Left lobe of liver (tissue), 2 donors: ENCODE measurements at regions not wholly inside any gene's neighbourhood (a gene's known extent, or its start where the extent isn't known, plus 50 kb on each side); places are given as distances from the start of the nearest gene placed in this dataset.

ENCODE experiments used
- ATAC-seq: fragments of 200-7000 bp; cut with Tn5 transposase; one replicate; pipeline ENCODE4 v1.9.1; 2020; ENCODE audit warnings: mild to moderate bottlenecking, moderate library complexity
- DNase-seq: peaks from one replicate; pipeline ENCODE4 v3.0.0-alpha.2; 2020; ENCODE audit warnings: low spot score
- donor health status: DM: no; HTN: no; CAD: no; lungs with moderate emphysema.
- donor health status: DM: no; HTN: yes; CAD: no.

DNA sequence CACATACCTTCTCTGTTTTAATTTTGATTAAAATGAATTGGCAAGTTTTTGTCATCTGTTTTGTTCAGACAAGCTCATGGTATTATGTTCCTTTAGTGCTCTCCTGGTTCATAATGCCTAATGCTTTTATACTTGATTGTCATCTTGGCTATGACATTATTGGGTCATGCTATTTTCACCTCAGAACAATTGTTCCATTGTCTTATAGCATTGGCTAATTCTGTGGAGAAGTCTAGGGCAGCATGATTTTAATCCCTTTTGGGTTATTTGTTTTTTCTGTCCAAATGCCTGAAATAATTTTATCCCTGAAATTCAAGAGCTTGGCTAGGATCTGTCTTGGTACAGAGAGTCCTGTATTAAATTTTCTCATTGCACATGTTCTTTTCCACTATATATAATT is 83.8 kb upstream of the CCDC85A start:
- no peak for DNase-seq
- ATAC-seq = no peak

DNA sequence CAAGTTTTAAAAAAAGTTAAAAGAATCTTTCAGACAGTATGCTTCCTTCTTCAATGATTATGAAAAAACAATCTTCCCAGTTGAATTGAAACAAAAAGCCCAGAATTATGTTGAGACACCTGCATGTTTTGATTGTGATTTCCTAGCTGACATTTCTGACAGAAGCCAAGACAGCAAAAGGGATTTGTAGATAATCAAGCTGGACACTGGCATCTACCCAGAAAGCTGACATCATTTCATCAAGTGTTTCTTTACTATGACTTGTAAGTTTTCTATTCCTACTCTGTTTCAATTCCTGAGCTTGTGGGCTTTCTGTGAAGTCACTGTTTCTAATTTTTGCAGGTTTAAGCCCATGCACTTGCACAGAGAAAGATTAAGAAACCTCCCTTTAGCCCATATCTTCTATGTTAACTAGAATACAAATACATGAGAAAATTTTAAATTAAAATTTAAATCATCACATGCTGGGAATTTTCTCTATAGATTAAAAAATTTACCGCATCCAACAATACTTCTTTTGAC is 82.9 kb upstream of the CCDC85A start:
- no peak for DNase-seq
- no peak for ATAC-seq

DNA sequence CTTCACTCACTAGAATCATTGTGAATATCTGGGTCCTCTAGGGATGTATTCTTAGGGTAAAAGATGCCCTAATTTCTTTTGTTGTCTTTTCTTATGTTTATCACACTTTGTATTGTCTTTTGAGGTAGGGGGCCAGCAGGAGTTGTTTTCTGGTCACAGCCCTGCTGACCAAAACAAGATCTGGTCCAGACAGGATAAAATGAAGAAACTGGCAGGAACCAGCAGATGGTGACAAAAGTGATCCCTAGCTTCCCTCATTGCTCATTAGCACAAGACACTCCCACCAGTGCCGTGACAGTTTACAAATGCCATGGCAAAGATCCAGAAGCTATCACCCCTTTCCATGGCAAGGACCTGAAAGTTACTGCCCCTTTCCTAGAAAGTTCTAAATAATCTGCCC is 81.7 kb upstream of the CCDC85A start:
- no peak for ATAC-seq

GRCh38 chr2:56102866-56103265 is 80.9 kb upstream of the CCDC85A start:
- DNase-seq (no peak), ATAC-seq (no peak)

More for the DNA sequence above, 81.7 kb upstream of the CCDC85A start:
- no peak for DNase-seq

DNA sequence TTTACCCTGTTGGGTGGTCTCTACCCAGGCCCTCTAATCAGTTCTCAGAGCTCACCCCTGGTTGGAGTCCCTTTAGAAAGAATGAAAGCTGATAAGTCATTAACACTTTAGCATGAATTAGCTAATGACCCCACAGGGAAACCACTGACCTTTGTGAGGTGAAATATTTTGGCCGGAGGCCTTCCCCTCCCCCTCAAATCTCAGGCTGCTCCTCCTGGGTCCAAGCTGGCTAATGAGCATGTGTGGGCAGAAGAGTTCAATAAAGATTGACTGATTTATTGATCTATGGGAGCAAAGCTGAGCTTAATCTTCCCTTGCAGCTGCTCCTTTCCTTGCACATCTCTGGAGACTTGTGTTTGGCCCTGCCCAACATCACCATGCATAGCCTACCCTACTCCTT is 78.8 kb upstream of the CCDC85A start:
- ATAC-seq (no peak), DNase-seq (no peak)

DNA sequence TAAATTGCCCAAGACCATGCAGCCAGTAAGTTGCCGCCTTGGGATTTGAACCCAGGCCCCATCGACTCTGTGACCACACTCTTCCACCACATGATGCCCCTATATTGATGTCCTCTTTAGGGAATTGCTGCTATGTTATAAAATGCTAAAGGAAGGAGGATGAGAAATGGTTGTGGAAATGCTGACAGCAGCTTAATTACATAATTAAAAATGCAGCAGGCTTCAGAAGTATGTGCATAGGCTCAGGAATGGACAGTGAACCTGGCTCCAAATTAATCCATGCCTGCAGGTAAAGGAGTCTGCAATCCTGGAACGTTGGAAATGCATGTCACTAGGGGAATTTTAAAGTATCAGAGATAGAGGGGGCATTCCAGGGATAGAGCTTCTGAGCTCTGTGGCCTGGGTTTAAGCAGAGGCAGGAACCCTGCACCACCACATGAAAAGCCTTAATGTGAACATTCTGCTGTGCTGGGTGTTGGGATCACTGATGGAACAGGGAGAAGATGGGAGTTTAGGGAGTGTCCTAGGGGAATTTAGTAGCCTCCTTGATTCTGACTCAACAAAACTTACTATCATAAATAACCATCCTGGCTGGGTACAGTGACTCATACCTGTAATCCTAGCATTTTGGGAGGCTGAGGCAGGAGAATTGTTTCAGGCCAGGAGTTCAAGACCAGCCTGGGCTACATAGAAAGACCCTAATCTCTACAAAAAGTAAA is 76.1 kb upstream of the CCDC85A start:
- ATAC-seq = no peak
- DNase-seq = no peak

DNA sequence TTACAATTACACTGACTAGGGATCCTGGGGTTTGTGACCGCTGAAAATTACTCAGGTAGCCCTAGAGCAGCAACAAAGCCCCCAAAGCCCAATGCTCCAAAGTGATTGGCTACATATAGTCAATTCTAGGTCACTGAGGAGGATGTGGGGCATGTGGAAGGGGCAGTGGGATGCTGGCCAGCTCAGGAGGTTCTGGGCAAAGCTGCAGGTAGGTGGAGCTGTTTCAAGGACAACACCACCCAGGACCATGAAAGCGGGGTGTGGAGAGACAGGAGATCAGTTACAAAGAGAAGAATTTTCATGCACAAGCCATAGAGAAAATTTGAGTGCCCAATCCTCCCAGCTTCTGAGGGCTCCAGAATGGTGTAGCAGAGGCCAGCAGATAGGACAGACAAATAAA is 75.0 kb upstream of the CCDC85A start:
- ATAC-seq (no peak), DNase-seq (no peak)

DNA sequence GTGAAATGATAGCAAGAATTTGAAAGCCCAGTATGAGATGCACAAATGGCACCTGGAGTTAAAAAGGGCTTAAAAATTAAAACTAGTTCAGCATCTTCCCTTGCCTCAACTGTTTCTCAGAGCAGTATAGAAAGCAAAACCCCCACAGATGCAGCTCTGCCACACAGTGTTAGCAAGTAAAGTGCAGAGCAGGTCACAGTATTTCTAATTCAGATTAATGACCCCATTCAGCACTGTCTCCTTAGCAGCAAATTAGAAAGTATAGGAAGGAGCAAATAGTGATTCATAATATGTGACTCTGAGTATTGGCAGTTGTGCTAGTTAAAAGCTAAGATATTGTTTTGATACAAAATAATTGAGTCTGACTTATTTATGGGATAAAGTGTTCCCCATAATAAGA is 73.8 kb upstream of the CCDC85A start:
- ATAC-seq (no peak), DNase-seq (no peak)

- DNase-seq (no peak), ATAC-seq (no peak)
Observed at GRCh38 chr2:56113382-56113975, 70.3 kb upstream of the CCDC85A start.

- DNase-seq (no peak), ATAC-seq (no peak)
Observed at GRCh38 chr2:56117764-56118163, 66.0 kb upstream of the CCDC85A start.

DNA sequence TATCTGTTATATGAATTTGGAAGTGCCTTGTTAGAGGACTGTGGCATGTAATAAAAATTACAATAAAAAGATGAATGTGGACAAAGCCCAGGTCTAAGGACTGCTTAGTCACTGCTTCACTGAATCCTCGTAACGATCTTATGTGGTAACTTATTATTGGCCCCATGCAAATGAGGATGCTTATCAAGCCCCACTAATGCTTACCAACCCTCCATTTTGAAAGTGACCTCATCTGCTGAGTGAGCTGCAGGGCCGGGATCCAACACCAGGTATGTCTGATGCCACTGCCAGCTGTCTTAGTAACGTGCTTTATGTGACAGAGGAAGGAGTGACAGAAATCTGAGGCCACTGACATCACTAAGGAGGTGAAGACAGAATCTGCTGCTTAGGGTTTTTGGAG is 65.3 kb upstream of the CCDC85A start:
- no peak for DNase-seq
- ATAC-seq = no peak

GRCh38 chr2:56121995-56122394 is 61.8 kb upstream of the CCDC85A start:
- ATAC-seq = no peak
- no peak for DNase-seq

DNA sequence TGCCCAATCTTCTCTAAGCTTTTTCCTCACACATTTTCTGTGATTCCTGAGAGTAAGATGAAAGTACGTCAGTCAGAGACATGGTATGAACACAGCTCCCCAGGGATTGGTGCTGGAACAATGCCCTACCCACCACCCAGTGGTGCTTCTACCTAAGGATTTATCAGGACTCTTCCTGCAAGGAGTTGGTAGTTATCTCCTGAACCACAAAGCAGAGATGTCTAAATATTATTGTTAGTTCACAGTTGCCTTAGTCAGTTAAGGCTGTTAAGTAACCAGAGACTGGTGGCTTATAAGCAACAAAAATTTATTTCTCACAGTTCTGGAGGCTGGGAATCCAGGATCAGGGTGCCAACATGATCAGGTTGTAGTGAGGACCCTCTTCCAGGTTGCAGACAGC is 60.3 kb upstream of the CCDC85A start:
- no peak for ATAC-seq
- no peak for DNase-seq

DNA sequence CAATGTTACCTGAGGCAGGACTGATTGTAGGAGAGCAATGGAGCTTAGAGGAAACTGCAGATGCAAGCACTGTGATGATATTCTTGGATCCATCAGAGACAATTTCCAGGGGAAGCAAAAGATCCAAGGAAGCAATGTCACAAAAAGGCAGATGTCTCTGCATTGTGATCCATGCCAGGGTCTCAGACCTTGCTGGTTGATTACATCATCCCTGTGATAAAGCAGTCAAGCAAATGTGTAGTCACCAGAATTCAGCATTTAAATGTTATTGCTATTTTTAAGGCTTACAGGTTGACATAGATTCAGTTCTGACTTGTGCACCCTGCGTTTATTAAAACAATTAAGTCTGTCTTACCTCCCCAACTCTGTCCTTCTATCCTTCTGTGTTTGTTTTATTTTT is 56.8 kb upstream of the CCDC85A start:
- no peak for DNase-seq
- no peak for ATAC-seq

DNA sequence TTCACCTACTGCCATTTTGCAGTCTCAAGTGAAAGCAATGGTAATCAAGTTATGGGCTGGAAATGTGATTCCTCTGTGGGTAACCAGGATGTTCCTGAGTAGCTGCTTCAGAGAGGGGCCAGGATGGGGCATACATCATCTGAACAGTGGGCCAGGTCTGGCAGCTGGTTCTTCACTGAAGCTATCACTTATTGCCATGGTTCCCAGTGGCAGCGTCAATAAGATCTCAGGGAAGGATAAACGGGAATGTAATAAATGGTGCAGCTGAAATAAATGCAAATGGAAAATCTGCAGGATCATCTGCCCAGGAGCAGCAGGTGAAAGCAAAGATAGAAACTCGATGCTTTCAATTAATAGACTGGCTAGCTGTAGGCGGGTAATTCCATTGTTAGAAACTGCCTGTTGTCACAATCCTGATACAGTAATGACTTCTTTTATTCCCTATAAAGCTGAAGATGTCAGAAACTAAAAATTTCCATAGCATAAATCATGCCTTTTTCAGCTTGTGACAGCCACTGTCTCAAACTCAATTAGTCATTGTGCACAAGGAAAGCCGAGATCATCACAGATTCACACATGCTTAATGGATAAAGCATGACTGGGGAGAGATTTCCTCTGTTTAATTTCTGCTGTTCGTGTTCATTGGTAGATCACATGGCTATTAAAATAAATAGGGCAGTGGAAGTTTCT is 56.2 kb upstream of the CCDC85A start:
- no peak for DNase-seq
- no peak for ATAC-seq

DNA sequence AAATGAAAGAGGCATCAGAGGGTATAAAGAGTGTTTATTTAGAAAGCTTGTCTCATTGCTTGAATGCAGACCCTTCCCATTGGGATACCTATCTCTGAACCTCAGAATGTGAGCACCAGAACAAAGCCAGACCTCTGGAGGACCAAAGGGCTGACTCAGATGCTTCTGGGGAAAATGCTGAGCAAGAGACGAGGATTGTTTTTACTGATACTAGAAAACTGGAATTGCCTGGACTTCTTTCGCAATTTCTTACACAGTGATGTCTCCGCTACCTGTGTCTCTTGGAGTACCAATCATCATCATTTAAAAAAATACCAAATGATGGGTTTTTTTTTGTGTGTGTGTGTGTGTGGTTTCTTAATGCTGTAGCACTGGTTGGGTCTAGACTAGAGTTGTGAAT is 55.6 kb upstream of the CCDC85A start:
- ATAC-seq = no peak

DNA sequence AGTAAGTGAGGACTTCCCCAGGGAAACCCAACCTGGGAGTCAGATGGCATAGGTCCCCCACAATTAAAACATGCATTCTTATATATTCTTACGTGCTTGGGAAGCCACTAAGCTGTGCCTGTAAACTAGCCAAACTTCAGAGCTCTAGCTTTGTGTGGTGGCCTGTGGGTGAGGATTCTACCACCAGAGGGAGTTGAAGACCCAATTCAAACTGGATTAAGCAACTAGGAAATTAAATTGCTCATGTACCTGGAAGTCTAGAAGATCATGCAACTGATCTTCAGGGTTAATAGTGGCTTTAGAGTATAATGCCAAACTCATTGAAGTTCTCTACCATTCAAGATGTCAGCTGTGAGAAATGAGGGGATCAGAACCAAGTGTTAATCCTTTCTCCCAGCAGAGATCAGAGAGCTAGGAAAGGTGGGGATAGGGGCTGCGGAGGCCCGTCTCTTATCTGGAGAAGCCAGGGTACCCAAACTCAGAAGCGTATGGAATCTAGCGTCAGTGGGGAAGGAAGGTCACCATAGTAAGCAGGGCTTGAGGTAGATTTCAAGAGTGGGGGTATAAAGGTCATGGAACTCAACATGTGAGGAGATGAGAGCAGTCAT is 53.2 kb upstream of the CCDC85A start:
- ATAC-seq (peak; percentile 89), DNase-seq (no peak)

More for the DNA sequence above, 55.6 kb upstream of the CCDC85A start:
- DNase-seq = no peak

DNA sequence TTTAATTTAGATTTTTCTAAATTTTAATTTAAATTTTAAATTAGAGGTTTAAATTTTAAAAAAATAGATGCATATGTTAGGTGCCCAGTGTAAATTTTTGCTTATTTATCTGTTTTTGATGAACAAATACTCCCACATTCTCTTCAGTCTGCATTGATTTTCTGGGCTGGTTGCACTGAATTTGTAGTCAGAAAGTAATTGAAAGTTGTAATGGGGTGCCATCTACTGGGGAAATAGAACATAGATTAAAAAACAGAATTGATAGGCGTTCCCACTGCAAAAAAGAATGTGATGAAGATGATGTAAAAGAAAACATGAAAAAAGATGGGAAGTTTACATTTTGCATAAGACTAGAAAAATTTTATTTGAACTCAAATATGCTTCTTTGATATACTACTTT is 51.7 kb upstream of the CCDC85A start:
- no peak for DNase-seq
- peak; percentile 76 for ATAC-seq

DNA sequence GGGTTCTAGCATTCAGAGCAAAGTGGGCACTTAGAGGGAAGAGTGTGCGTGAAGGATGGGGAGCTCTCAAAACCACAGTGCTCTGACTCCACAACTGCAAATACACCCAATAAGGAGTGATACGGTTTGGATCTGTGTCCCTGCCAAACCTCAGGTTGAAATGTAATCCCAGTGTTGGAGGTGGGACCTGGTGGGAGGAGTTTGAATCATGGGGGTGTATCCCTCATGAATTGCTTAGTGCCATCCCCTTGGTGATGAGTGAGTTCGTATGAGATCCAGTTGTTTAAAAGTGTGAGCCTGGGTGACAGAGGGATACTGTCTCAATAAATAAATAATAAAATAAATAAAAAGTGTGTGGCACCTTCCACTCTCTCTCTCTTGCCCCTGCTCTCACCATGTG is 50.3 kb upstream of the CCDC85A start:
- no peak for ATAC-seq
- DNase-seq = no peak

DNA sequence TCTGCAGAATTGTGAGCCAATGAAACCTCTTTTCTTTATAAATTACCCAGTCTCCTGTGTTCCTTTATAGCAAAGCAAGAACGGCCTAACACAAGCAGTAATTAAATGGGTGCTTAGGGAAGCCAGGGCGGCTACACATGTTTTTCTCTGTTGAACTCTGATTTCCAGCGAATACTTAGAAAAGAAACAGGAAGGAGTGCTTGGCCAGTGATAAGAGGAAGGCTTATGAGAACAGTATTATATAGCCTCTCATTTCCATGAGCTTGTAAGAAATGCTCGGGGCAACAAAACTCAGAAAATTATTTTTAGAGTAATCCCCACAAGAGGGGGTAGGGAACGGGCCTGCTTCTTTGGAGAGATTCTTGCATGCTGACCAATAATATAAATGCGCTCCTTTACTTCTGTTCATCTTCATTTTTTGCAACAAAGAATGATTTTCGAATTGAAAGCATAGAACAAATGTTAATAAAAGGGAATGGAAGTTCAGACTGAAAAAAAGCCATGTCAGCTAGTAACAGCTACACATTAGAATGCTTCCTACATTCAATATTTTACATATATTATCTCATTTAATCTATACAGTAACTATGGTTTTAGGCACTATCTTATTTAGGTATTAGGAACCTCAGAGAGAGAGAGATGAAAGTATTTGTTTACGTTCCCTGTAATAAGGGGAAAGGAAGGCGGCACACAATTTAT is 49.7 kb upstream of the CCDC85A start:
- no peak for ATAC-seq
- DNase-seq = no peak
